GM12873 (cell line): ENCODE measurements at regions not wholly inside any gene's neighbourhood (a gene's known extent, or its start where the extent isn't known, plus 50 kb on each side); places are given as distances from the start of the nearest gene placed in this dataset.

ENCODE experiments used
- CTCF ChIP-seq: IDR thresholded peaks from 2 replicates; pipeline ENCODE4 v1.5.1; 2012; ENCODE audit warnings: low read depth, mild to moderate bottlenecking, moderate library complexity, low read length, control low read depth; ENCODE audit not compliant: insufficient read depth; ENCODE audit errors: missing control alignments

DNA sequence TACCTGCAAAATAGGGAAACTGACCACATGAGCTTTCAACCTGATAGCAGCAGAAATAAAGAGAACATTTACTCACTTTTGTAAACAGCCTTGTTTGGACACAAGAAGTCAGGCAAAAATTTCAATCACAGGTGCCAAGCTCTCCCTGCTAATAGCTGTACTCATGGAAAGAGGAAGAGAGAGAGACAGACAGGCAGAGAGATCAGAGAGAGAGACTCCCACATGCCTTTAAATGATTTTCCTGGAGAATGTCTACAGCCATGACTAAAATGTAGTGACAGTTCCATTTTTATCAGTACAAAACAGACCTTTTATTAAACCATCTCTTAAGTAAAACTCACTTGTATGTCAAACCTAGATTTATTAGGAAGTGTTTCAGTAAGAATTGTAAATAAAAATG is 752.9 kb downstream of the TRAM1L1 start:
- TF ChIP-seq CTCF = no peak

DNA sequence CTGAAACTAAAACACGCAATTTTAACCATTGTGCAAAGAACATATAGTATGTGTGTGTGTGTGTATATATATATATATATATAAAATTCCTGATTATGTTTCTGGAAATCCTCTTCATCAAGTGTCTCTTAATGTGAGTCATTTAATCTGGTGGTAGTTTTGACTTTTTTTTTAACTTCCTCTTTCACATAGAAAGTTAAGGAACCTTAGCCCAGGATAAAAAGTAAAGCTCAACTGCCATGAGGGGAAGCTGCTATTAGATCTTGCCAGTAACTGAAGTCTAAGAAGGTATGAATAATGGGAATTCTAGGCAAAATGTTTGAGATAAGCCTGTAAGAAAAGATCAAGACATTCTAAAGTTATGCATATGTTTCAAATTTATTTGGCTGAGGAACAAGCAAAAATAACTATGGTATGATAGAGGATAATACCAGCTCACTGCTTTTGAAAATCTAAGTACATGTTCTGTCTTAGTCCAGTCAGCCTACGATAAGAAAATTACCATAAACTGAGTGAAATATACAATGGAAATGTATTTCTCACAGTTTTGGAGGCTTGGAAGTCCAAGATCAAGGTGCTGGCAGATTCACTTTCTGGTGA is 757.0 kb downstream of the TRAM1L1 start:
- no peak for TF ChIP-seq CTCF

GRCh38 chr4:116323606-116324005 is 761.8 kb downstream of the TRAM1L1 start:
- TF ChIP-seq CTCF = no peak

GRCh38 chr4:116321471-116321870 is 763.9 kb downstream of the TRAM1L1 start:
- TF ChIP-seq CTCF = no peak

DNA sequence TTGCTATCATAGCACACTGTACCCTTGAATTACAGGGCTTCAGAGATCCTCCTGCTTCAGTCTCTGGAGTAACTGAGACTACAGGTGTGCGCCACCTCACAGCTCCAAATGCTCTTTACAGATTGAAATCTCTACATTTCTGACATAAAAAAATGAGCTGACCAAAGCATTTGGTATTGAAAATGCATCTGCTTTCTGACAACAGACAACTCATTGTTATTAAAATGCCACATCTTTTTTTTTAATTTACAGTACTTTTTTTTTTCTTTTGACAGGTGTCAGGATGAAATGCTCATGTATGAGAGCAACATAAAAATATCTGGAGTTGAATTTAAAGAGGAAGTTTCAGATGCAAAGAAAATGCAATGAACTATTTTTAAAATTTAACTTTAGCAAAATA is 764.5 kb downstream of the TRAM1L1 start:
- no peak for TF ChIP-seq CTCF

DNA sequence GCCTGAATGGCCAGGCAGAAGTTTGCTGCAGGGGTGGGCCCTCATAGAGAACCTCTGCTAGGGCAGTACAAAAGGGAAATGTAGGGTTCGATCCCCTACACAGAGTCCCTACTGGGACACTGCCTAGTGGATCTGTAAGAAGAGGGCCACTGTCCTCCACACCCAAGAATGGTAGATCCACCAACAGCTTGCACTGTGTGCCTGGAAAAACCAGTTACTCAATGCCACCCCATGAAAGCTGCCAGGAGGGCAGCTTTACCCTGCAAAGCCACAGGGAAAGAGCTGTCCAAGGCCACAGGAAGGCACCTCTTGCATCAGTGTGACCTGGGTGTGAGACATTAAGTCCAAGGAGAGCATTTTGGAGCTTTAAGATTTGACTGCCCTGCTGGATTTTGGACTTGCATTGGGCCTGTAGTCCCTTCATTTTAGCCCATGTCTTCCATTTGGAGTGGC is 781.6 kb downstream of the TRAM1L1 start:
- no peak for TF ChIP-seq CTCF

DNA sequence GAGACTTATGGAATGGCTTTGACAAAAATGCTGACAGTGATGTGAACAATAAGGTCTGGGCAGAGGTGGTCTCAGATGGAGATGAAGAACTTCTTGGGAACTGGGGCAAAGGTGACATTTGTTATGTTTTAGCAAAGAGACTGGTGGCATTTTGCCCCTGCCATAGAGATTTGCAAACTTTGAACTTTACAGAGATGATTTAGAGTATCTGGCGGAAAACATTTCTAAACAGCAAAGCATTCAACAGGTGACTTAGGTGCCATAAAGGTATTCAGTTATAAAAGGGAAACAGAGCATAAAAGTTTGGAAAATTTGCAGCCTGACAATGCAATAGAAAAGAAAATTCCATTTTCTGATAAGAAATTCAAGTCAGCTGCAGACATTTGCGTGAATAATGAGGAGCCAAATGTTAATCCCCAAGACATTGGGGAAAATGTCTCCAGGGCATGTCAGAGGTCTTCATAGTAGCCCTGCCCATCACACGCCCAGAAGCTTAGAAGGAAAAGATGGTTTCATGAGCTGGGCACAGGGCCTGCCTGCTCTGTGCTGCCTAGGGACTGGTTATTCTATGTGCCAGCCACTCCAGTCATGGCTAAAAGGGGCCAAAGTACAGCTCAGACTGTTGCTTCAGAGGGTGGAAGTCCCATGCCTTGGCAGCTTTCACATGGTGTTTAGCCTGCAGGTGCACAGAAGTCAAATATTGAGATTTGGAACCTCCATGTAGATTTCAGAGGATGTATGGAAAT is 782.2 kb downstream of the TRAM1L1 start:
- no peak for TF ChIP-seq CTCF
